SU-DHL-6 (cell line): ENCODE measurements at regions not wholly inside any gene's neighbourhood (a gene's known extent, or its start where the extent isn't known, plus 50 kb on each side); places are given as distances from the start of the nearest gene placed in this dataset.

Experiments used
- H2AFZ ChIP-seq: fragments of 200-600 bp; sonication (generic); 2 replicates; pipeline ENCODE4 v1.6.1; 2014; ENCODE audit warnings: low read depth, mild to moderate bottlenecking, moderate library complexity, mixed read lengths, antibody characterized with exemption, low read length; ENCODE audit not compliant: severe bottlenecking
- H3F3A ChIP-seq: fragments of 200-600 bp; shearing (Covaris generic); 2 replicates; pipeline ENCODE4 v1.6.0; 2016; ENCODE audit warnings: antibody characterized with exemption, mild to moderate bottlenecking; ENCODE audit not compliant: insufficient read depth
- H3K27ac ChIP-seq: fragments of 200-600 bp; sonication (generic); 2 replicates; pipeline ENCODE4 v1.5.1; 2016; ENCODE audit warnings: low read depth, mild to moderate bottlenecking, low read length, moderate library complexity, mixed read lengths
- H3K27me3 ChIP-seq: fragments of 200-600 bp; sonication (generic), shearing (Covaris generic); 2 replicates; pipeline ENCODE4 v1.6.0; 2014; ENCODE audit warnings: mild to moderate bottlenecking, low read length
- H3K36me3 ChIP-seq: fragments of 200-600 bp; sonication (generic); 2 replicates; pipeline ENCODE4 v1.6.1; 2014; ENCODE audit warnings: mild to moderate bottlenecking, low read length, mixed read lengths
- H3K4me2 ChIP-seq: fragments of 300-600, 200-600 bp; shearing (Covaris generic), sonication (generic); 2 replicates; pipeline ENCODE4 v1.6.0; 2014; ENCODE audit warnings: low read length, low read depth, mild to moderate bottlenecking; ENCODE audit not compliant: poor library complexity, severe bottlenecking
- H3K4me3 ChIP-seq: fragments of 200-600 bp; sonication (generic); 2 replicates; pipeline ENCODE4 v1.5.1; 2014; ENCODE audit warnings: antibody characterized with exemption, low read length, mild to moderate bottlenecking, mixed read lengths; ENCODE audit not compliant: insufficient read depth, poor library complexity, severe bottlenecking
- H3K79me2 ChIP-seq: fragments of 200-600 bp; sonication (generic); 2 replicates; pipeline ENCODE4 v1.6.1; 2014; ENCODE audit warnings: mild to moderate bottlenecking, low read length, moderate library complexity; ENCODE audit not compliant: insufficient read depth
- H3K9ac ChIP-seq: fragments of 200-600 bp; sonication (generic); 2 replicates; pipeline ENCODE4 v1.7.0; 2014; ENCODE audit warnings: mild to moderate bottlenecking, low read length
- H3K9me2 ChIP-seq: fragments of 200-600 bp; sonication (generic); replicated peaks from 2 replicates; pipeline ENCODE4 v1.6.1; 2014; ENCODE audit warnings: low read length; ENCODE audit not compliant: insufficient read depth
- H3K9me3 ChIP-seq: fragments of 200-600 bp; sonication (generic); 2 replicates; pipeline ENCODE4 v1.6.1; 2014; ENCODE audit warnings: low read length, mixed read lengths; ENCODE audit not compliant: insufficient read depth
- H4K20me1 ChIP-seq: fragments of 200-600 bp; sonication (generic); 2 replicates; pipeline ENCODE4 v1.6.1; 2014; ENCODE audit warnings: low read depth, mild to moderate bottlenecking, antibody characterized with exemption, low read length, moderate library complexity, mixed read lengths
- EZH2phosphoT487 ChIP-seq: fragments of 200-600 bp; sonication (generic), shearing (Covaris generic); conservative IDR thresholded peaks from 2 replicates; pipeline ENCODE4 v1.6.1; 2018; ENCODE audit warnings: mild to moderate bottlenecking, antibody characterized with exemption, low read length, moderate library complexity, mixed read lengths
- TF ChIP-seq, protein P1 (sequence below): fragments of 200-600 bp; sonication (generic); IDR thresholded peaks from one replicate; pipeline ENCODE4 v1.5.1; 2017; ENCODE audit warnings: antibody characterized with exemption, mild to moderate bottlenecking, low read length, moderate library complexity; ENCODE audit not compliant: insufficient read depth, poor library complexity, severe bottlenecking

DNA sequence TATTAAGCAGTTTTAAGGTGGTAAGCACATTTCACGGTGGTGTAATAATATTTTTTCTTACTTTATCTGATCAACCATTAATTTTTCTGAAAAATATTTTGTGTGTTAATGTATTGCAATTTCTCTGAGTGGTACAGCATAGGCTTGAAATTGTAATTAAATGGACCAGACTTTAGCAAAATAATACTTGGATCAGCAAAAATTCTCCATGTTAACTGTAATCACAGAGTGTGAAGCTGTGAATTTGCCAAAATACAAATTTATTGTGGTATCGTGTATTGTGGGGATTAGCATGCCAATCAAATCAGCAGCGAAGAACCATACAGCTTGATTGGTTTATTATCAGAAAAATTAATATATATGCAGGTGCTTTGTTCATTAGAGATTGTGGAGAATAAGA is 1088.9 kb upstream of the GYPC start:
- Histone ChIP-seq H3K9ac (no peak overlapping the region), H2AFZ (no peak overlapping the region), H3K27ac (no peak overlapping the region), H3K4me2 (no peak overlapping the region), H3K9me3 (no peaks in the 10 kb centered on the region), H3K9me2 (no peaks in the 10 kb centered on the region), H3K79me2 (no peaks in the 10 kb centered on the region), H3F3A (no peaks in the 10 kb centered on the region), H3K36me3 (no peaks in the 10 kb centered on the region), H3K4me3 (no peak overlapping the region), H3K27me3 (no peaks in the 10 kb centered on the region), H4K20me1 (no peaks in the 10 kb centered on the region)
- TF ChIP-seq, protein P1, sequence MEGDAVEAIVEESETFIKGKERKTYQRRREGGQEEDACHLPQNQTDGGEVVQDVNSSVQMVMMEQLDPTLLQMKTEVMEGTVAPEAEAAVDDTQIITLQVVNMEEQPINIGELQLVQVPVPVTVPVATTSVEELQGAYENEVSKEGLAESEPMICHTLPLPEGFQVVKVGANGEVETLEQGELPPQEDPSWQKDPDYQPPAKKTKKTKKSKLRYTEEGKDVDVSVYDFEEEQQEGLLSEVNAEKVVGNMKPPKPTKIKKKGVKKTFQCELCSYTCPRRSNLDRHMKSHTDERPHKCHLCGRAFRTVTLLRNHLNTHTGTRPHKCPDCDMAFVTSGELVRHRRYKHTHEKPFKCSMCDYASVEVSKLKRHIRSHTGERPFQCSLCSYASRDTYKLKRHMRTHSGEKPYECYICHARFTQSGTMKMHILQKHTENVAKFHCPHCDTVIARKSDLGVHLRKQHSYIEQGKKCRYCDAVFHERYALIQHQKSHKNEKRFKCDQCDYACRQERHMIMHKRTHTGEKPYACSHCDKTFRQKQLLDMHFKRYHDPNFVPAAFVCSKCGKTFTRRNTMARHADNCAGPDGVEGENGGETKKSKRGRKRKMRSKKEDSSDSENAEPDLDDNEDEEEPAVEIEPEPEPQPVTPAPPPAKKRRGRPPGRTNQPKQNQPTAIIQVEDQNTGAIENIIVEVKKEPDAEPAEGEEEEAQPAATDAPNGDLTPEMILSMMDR: no peak
- no peak for TF ChIP-seq EZH2phosphoT487

DNA sequence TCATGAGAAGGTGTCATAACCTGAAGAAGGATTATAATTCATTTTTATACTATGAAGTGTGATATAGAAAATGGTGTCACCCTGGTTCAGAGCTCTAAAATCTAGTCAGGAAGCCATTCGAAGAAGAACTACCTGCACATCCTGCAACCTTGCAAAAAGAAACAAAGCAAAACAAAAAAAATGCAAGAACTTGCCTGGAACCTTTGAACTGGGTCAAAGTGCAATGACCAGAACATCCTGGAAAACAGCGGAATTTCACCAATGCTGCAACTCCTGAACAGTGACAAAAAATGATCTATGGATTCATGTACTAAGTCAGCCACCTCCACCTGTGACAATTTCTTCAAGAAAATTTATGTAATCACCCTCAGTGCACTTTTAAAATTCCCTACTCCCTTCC is 1083.3 kb upstream of the GYPC start:
- H3K9ac ChIP-seq: no peak overlapping the region
- H4K20me1 ChIP-seq: no peaks in the 10 kb centered on the region
- H3K36me3 ChIP-seq: no peaks in the 10 kb centered on the region
- H3K4me3 ChIP-seq: no peak overlapping the region
- H3F3A ChIP-seq: no peaks in the 10 kb centered on the region
- no peaks in the 10 kb centered on the region for H3K9me3 ChIP-seq
- no peaks in the 10 kb centered on the region for H3K27me3 ChIP-seq
- H3K79me2 ChIP-seq: no peaks in the 10 kb centered on the region
- no peak overlapping the region for H3K4me2 ChIP-seq
- TF ChIP-seq EZH2phosphoT487: no peak
- TF ChIP-seq, protein P1: no peak
- no peak overlapping the region for H2AFZ ChIP-seq
- H3K27ac ChIP-seq: no peak overlapping the region
- H3K9me2 ChIP-seq: no peaks in the 10 kb centered on the region

DNA sequence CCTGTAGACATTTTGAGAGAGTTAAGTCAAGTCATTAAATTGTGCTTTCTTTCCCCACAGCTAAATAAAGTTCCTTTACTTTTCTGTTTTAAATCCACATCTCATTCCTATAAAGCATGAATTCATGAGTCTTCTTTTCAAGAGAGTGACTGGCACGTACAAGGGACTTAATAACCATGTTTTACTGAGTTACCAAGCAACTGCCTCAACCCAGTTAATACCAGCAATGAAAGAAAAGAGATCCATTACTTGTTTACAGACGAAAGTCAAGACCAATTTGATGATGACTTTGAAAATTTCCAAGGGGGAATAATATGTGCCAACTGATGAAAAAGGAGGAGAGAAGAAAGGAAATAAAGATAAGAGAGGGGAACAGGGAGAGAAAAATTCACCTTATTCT is 1082.5 kb upstream of the GYPC start:
- H4K20me1 ChIP-seq: no peaks in the 10 kb centered on the region
- H3K9me2 ChIP-seq: no peaks in the 10 kb centered on the region
- no peaks in the 10 kb centered on the region for H3K36me3 ChIP-seq
- no peaks in the 10 kb centered on the region for H3K27me3 ChIP-seq
- H3K4me3 ChIP-seq: no peak overlapping the region
- no peak overlapping the region for H3K4me2 ChIP-seq
- H3K79me2 ChIP-seq: no peaks in the 10 kb centered on the region
- H3F3A ChIP-seq: no peaks in the 10 kb centered on the region
- TF ChIP-seq EZH2phosphoT487: no peak
- TF ChIP-seq, protein P1: no peak
- no peaks in the 10 kb centered on the region for H3K9me3 ChIP-seq
- H3K9ac ChIP-seq: no peak overlapping the region
- H2AFZ ChIP-seq: no peak overlapping the region
- H3K27ac ChIP-seq: no peak overlapping the region

DNA sequence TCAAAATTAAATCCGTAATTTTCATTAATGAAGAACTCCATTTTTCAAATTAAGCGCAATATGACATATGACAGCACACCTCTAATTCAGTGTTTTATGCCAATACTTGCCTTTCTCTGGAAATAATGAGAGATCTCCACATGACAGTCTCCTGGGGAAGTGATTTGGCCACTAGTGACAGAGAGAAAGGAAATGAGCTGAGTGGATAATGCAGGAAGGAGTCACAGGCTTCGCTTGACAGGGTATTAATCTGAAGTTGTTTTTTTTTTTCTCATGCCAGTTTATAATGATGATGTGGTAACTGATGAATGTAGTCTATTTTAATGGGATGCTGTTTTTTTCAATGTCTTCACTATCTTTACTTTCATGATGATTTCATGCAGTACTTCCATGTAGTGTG is 1079.4 kb upstream of the GYPC start:
- Histone ChIP-seq H3K27ac (no peak overlapping the region), H3K4me3 (no peak overlapping the region), H3K4me2 (no peak overlapping the region), H3K9ac (no peak overlapping the region), H2AFZ (no peak overlapping the region), H3K9me2 (no peaks in the 10 kb centered on the region), H3K36me3 (no peaks in the 10 kb centered on the region), H3F3A (no peaks in the 10 kb centered on the region), H4K20me1 (no peaks in the 10 kb centered on the region), H3K79me2 (no peaks in the 10 kb centered on the region), H3K9me3 (no peaks in the 10 kb centered on the region), H3K27me3 (no peaks in the 10 kb centered on the region)
- TF ChIP-seq, protein P1: no peak
- no peak for TF ChIP-seq EZH2phosphoT487
